HEK293T (cell line): ENCODE measurements at regions not wholly inside any gene's neighbourhood (a gene's known extent, or its start where the extent isn't known, plus 50 kb on each side); places are given as distances from the start of the nearest gene placed in this dataset.

Experiments
- ARNT ChIP-seq: fragments of 450-650 bp; IDR thresholded peaks from 2 replicates; pipeline ENCODE4 v1.6.1; 2017; ENCODE audit warnings: mild to moderate bottlenecking
- BHLHE40 ChIP-seq: fragments of 450-650 bp; IDR thresholded peaks from 2 replicates; pipeline ENCODE4 v1.6.1; 2016; ENCODE audit warnings: mild to moderate bottlenecking, moderate library complexity, borderline replicate concordance
- ELF4 ChIP-seq: fragments of 450-650 bp; IDR thresholded peaks from 2 replicates; pipeline ENCODE4 v1.6.1; 2017; ENCODE audit warnings: antibody characterized with exemption
- FOXA1 ChIP-seq: fragments of 450-650 bp; IDR thresholded peaks from 2 replicates; pipeline ENCODE4 v1.6.1; 2016; ENCODE audit warnings: mild to moderate bottlenecking
- FOXM1 ChIP-seq: fragments of 450-650 bp; IDR thresholded peaks from 2 replicates; pipeline ENCODE4 v1.6.1; 2017; ENCODE audit warnings: mild to moderate bottlenecking, borderline replicate concordance
- HDGF ChIP-seq: fragments of 450-650 bp; IDR thresholded peaks from 2 replicates; pipeline ENCODE4 v1.6.1; 2017; ENCODE audit warnings: antibody characterized with exemption, borderline replicate concordance
- L3MBTL2 ChIP-seq: fragments of 450-650 bp; conservative IDR thresholded peaks from 2 replicates; pipeline ENCODE4 v1.6.1; 2016; ENCODE audit warnings: mild to moderate bottlenecking
- LEF1 ChIP-seq: fragments of 450-650 bp; IDR thresholded peaks from 2 replicates; pipeline ENCODE4 v1.6.1; 2017; ENCODE audit warnings: mild to moderate bottlenecking, borderline replicate concordance
- PKNOX1 ChIP-seq: fragments of 450-650 bp; IDR thresholded peaks from 2 replicates; pipeline ENCODE4 v1.6.1; 2016
- SP1 ChIP-seq: fragments of 450-650 bp; IDR thresholded peaks from 2 replicates; pipeline ENCODE4 v1.6.1; 2017
- SUZ12 ChIP-seq: fragments of 450-650 bp; IDR thresholded peaks from 2 replicates; pipeline ENCODE4 v1.6.1; 2016; ENCODE audit warnings: mild to moderate bottlenecking
- TARDBP ChIP-seq: fragments of 450-650 bp; IDR thresholded peaks from 2 replicates; pipeline ENCODE4 v1.6.1; 2016
- ZNF384 ChIP-seq: fragments of 450-650 bp; IDR thresholded peaks from 2 replicates; pipeline ENCODE4 v1.6.1; 2016

GRCh38 chr5:96265487-96265886, 167.6 kb downstream of the PCSK1 start:
- no peak for TF ChIP-seq LEF1
- TF ChIP-seq L3MBTL2 = no peak
- no peak for TF ChIP-seq FOXM1
- no peak for TF ChIP-seq ELF4
- no peak for TF ChIP-seq SP1
- no peak for TF ChIP-seq PKNOX1
- no peak for TF ChIP-seq ARNT
- TF ChIP-seq FOXA1 = no peak
- no peak for TF ChIP-seq ZNF384
- TF ChIP-seq TARDBP = no peak
- no peak for TF ChIP-seq BHLHE40
- no peak for TF ChIP-seq SUZ12
- no peak for TF ChIP-seq HDGF
